SK-N-SH treated with all-trans-retinoic acid at 6 μM for 48 hours (cell line): ENCODE measurements at regions not wholly inside any gene's neighbourhood (a gene's known extent, or its start where the extent isn't known, plus 50 kb on each side); places are given as distances from the start of the nearest gene placed in this dataset.

Experiments used
- ATAC-seq: fragments of 200-7000 bp; cut with Tn5 transposase; 3 replicates; pipeline ENCODE4 v1.9.1; 2020; ENCODE audit warnings: mild to moderate bottlenecking, moderate library complexity
- ARNTL ChIP-seq: fragments of 450-650 bp; formaldehyde crosslinking; IDR thresholded peaks from 2 replicates; pipeline ENCODE4 v1.5.0; 2020; ENCODE audit warnings: low read depth, mild to moderate bottlenecking, moderate library complexity, borderline replicate concordance
- BACH2 ChIP-seq: fragments of 250-450 bp; sonication (Bioruptor Pico); IDR thresholded peaks from 2 replicates; pipeline ENCODE4 v1.9.0; 2021; ENCODE audit warnings: mild to moderate bottlenecking, borderline replicate concordance
- CSDC2 ChIP-seq: fragments of 250-450 bp; sonication (Bioruptor Pico); IDR thresholded peaks from 2 replicates; pipeline ENCODE4 v1.5.0; 2020; ENCODE audit warnings: mild to moderate bottlenecking, moderate library complexity
- GLIS3 ChIP-seq: fragments of 250-450 bp; sonication (Bioruptor Pico); IDR thresholded peaks from 2 replicates; pipeline ENCODE4 v1.5.0; 2020; ENCODE audit warnings: mild to moderate bottlenecking, moderate library complexity
- ISL1 ChIP-seq: fragments of 250-450 bp; sonication (Bioruptor Pico); IDR thresholded peaks from 2 replicates; pipeline ENCODE4 v2.1.2; 2022; ENCODE audit warnings: mild to moderate bottlenecking, moderate library complexity
- RARB ChIP-seq: fragments of 250-450 bp; sonication (Bioruptor Pico); IDR thresholded peaks from 2 replicates; pipeline ENCODE4 v1.8.0; 2021; ENCODE audit warnings: mild to moderate bottlenecking, moderate library complexity
- TCF4 ChIP-seq: fragments of 250-450 bp; sonication (Bioruptor Pico); IDR thresholded peaks from 2 replicates; pipeline ENCODE4 v1.8.0; 2021; ENCODE audit warnings: mild to moderate bottlenecking, moderate library complexity, borderline replicate concordance
- ZFP3 ChIP-seq: fragments of 250-450 bp; sonication (Bioruptor Pico); IDR thresholded peaks from 2 replicates; pipeline ENCODE4 v1.5.0; 2020; ENCODE audit warnings: mild to moderate bottlenecking, moderate library complexity
- ZFP30 ChIP-seq: fragments of 450-650 bp; formaldehyde crosslinking; IDR thresholded peaks from 2 replicates; pipeline ENCODE4 v1.5.0; 2022; ENCODE audit warnings: mild to moderate bottlenecking, moderate library complexity
- TF ChIP-seq, protein P1 (sequence below): fragments of 250-450 bp; sonication (Bioruptor Pico); IDR thresholded peaks from 2 replicates; pipeline ENCODE4 v1.8.0; 2020; ENCODE audit warnings: mild to moderate bottlenecking, moderate library complexity, borderline replicate concordance
- TF ChIP-seq, protein P2 (sequence below): fragments of 250-450 bp; sonication (Bioruptor Pico); IDR thresholded peaks from 2 replicates; pipeline ENCODE4 v1.5.0; 2020; ENCODE audit warnings: mild to moderate bottlenecking, moderate library complexity
- TF ChIP-seq, protein P3 (sequence below): fragments of 250-450 bp; sonication (Bioruptor Pico); IDR thresholded peaks from 2 replicates; pipeline ENCODE4 v1.8.0; 2021; ENCODE audit warnings: low read depth, mild to moderate bottlenecking, moderate library complexity, borderline replicate concordance
- TF ChIP-seq, protein P4 (sequence below): fragments of 250-450 bp; sonication (Bioruptor Pico); IDR thresholded peaks from 2 replicates; pipeline ENCODE4 v1.5.1; 2020; ENCODE audit warnings: low read depth, mild to moderate bottlenecking, moderate library complexity

DNA sequence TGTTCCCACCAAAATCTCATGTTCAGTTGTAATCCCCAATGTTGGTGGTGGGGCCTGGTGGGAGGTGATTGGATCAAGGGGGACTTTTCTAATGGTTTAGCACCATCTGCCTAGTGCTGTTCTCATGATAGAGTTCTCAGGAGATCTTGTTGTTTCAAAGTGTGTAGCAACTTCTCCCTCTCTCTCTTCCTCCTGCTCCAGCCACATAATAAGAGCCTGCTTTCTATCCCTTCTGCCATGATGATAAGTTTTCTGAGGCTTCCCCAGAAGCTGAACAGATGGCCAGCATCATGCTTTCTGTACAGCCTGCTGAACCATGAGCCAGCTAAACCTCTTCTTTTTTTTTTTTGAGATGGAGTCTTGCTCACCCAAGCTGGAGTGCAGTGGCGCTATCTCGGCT, 910.6 kb downstream of the KCNMA1 start:
- TF ChIP-seq ISL1, result no peak
- no peak for ATAC-seq

DNA sequence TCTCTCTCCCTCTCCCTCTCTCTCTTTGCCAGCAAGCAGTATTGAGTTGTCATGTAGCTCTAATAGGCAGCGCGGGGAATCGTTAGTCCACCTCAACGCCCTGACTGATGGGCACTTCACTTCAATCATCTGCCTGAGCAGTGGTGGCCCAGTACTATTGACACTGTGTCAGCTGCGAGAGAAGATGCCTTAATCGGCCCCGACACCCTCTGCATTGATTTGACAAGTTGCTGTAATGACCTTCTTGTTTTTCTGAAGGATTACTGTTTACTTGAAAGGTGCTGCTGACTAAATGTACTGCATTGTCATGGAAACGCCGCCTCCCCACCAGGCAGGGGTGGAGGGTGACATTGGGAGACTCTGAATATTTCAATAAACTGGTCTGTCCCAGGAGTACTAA, 913.8 kb downstream of the KCNMA1 start:
- ATAC-seq, result no peak
- TF ChIP-seq CSDC2, result no peak
- TF ChIP-seq, protein P1, sequence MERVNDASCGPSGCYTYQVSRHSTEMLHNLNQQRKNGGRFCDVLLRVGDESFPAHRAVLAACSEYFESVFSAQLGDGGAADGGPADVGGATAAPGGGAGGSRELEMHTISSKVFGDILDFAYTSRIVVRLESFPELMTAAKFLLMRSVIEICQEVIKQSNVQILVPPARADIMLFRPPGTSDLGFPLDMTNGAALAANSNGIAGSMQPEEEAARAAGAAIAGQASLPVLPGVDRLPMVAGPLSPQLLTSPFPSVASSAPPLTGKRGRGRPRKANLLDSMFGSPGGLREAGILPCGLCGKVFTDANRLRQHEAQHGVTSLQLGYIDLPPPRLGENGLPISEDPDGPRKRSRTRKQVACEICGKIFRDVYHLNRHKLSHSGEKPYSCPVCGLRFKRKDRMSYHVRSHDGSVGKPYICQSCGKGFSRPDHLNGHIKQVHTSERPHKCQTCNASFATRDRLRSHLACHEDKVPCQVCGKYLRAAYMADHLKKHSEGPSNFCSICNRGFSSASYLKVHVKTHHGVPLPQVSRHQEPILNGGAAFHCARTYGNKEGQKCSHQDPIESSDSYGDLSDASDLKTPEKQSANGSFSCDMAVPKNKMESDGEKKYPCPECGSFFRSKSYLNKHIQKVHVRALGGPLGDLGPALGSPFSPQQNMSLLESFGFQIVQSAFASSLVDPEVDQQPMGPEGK (CRISPR knock-in tag), result no peak
- TF ChIP-seq RARB, result no peak
- no peak for TF ChIP-seq TCF4 (CRISPR knock-in tag)
- TF ChIP-seq BACH2, result no peak
- TF ChIP-seq, protein P2, sequence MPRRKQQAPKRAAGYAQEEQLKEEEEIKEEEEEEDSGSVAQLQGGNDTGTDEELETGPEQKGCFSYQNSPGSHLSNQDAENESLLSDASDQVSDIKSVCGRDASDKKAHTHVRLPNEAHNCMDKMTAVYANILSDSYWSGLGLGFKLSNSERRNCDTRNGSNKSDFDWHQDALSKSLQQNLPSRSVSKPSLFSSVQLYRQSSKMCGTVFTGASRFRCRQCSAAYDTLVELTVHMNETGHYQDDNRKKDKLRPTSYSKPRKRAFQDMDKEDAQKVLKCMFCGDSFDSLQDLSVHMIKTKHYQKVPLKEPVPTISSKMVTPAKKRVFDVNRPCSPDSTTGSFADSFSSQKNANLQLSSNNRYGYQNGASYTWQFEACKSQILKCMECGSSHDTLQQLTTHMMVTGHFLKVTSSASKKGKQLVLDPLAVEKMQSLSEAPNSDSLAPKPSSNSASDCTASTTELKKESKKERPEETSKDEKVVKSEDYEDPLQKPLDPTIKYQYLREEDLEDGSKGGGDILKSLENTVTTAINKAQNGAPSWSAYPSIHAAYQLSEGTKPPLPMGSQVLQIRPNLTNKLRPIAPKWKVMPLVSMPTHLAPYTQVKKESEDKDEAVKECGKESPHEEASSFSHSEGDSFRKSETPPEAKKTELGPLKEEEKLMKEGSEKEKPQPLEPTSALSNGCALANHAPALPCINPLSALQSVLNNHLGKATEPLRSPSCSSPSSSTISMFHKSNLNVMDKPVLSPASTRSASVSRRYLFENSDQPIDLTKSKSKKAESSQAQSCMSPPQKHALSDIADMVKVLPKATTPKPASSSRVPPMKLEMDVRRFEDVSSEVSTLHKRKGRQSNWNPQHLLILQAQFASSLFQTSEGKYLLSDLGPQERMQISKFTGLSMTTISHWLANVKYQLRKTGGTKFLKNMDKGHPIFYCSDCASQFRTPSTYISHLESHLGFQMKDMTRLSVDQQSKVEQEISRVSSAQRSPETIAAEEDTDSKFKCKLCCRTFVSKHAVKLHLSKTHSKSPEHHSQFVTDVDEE (CRISPR knock-in tag), result no peak
- TF ChIP-seq, protein P3, sequence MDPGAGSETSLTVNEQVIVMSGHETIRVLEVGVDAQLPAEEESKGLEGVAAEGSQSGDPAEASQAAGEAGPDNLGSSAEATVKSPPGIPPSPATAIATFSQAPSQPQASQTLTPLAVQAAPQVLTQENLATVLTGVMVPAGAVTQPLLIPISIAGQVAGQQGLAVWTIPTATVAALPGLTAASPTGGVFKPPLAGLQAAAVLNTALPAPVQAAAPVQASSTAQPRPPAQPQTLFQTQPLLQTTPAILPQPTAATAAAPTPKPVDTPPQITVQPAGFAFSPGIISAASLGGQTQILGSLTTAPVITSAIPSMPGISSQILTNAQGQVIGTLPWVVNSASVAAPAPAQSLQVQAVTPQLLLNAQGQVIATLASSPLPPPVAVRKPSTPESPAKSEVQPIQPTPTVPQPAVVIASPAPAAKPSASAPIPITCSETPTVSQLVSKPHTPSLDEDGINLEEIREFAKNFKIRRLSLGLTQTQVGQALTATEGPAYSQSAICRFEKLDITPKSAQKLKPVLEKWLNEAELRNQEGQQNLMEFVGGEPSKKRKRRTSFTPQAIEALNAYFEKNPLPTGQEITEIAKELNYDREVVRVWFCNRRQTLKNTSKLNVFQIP, result no peak
- no peak for TF ChIP-seq ZFP3 (CRISPR knock-in tag)
- no peak for TF ChIP-seq ZFP30 (CRISPR knock-in tag)

DNA sequence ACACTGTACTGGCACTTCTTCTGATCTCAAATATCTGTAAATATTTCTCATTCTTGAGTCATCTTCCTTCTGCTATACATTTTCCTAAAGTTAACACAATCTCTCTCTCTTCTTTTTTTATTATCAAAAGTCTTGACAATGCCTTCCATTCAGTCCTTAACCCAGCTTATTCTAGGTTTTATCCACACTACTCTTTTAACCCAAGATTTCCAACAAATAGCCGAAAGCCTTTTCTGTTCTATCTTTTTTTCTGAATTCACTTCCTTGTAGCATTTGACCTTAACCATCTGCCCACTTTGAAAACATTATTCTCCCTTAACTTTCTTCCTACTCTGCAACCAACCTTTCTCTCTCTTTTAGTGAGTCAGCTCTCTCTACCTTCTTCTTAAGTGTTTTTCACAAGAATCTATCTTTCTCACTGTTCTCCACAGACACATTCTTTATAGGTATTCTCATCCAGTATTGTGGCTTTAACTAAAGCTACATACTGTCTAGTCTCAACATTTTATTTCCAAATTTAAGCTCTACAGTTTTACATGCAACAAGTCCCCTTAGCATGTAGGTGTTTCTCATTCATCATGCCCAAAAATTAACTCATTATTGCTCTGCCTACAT, 915.6 kb downstream of the KCNMA1 start:
- ATAC-seq, result no peak

More for the DNA sequence above, 915.6 kb downstream of the KCNMA1 start:
- TF ChIP-seq GLIS3 (CRISPR knock-in tag) (no peak), ARNTL (CRISPR knock-in tag) (no peak)
- TF ChIP-seq, protein P4, sequence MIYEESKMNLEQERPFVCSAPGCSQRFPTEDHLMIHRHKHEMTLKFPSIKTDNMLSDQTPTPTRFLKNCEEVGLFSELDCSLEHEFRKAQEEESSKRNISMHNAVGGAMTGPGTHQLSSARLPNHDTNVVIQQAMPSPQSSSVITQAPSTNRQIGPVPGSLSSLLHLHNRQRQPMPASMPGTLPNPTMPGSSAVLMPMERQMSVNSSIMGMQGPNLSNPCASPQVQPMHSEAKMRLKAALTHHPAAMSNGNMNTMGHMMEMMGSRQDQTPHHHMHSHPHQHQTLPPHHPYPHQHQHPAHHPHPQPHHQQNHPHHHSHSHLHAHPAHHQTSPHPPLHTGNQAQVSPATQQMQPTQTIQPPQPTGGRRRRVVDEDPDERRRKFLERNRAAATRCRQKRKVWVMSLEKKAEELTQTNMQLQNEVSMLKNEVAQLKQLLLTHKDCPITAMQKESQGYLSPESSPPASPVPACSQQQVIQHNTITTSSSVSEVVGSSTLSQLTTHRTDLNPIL (CRISPR knock-in tag), result no peak
- TF ChIP-seq, protein P3, result no peak
- TF ChIP-seq, protein P2 (CRISPR knock-in tag), result no peak
